Endodermal cell (in vitro differentiated cells): ENCODE measurements at regions not wholly inside any gene's neighbourhood (a gene's known extent, or its start where the extent isn't known, plus 50 kb on each side); places are given as distances from the start of the nearest gene placed in this dataset.

Experiments used
- DNase-seq: peaks from one replicate; pipeline ENCODE4 v3.0.0-alpha.2; 2017
- H3K27ac ChIP-seq: 2 replicates; pipeline ENCODE4 v1.5.1; 2013; ENCODE audit warnings: mild to moderate bottlenecking, low read depth, low read length, moderate library complexity
- H3K27me3 ChIP-seq: 2 replicates; pipeline ENCODE4 v1.6.1; 2013; ENCODE audit warnings: mild to moderate bottlenecking, low read length, moderate library complexity; ENCODE audit not compliant: insufficient read depth, control insufficient read depth, poor library complexity, severe bottlenecking
- H3K36me3 ChIP-seq: 2 replicates; pipeline ENCODE4 v1.7.0; 2013; ENCODE audit warnings: mild to moderate bottlenecking, low read length, moderate library complexity; ENCODE audit not compliant: control insufficient read depth, insufficient read depth
- H3K4me1 ChIP-seq: one replicate; pipeline ENCODE4 v1.7.0; 2013; ENCODE audit warnings: low read length; ENCODE audit not compliant: control insufficient read depth, insufficient read depth
- H3K4me3 ChIP-seq: 2 replicates; pipeline ENCODE4 v1.5.1; 2013; ENCODE audit warnings: mild to moderate bottlenecking, low read length, moderate library complexity
- H3K9ac ChIP-seq: 2 replicates; pipeline ENCODE4 v1.6.1; 2013; ENCODE audit warnings: mild to moderate bottlenecking, low read length, moderate library complexity; ENCODE audit not compliant: poor library complexity, severe bottlenecking; ENCODE audit errors: extremely low read depth
- H3K9me3 ChIP-seq: 2 replicates; pipeline ENCODE4 v1.6.1; 2013; ENCODE audit warnings: mild to moderate bottlenecking, low read length, moderate library complexity; ENCODE audit not compliant: control insufficient read depth
- H3K27ac Mint-ChIP-seq: 2 replicates; pipeline ENCODE4 v1.8.0; 2020; ENCODE audit warnings: mixed read lengths
- H3K27me3 Mint-ChIP-seq: 2 replicates; pipeline ENCODE4 v1.8.0; 2021; ENCODE audit warnings: mild to moderate bottlenecking, mixed read lengths; ENCODE audit not compliant: insufficient read depth
- H3K36me3 Mint-ChIP-seq: 2 replicates; pipeline ENCODE4 v1.8.0; 2020; ENCODE audit warnings: low read depth, mixed read lengths
- H3K4me1 Mint-ChIP-seq: 2 replicates; pipeline ENCODE4 v1.8.0; 2020; ENCODE audit warnings: mixed read lengths
- H3K4me3 Mint-ChIP-seq: 2 replicates; pipeline ENCODE4 v1.8.0; 2020; ENCODE audit warnings: mild to moderate bottlenecking, moderate library complexity, mixed read lengths
- H3K9me3 Mint-ChIP-seq: 2 replicates; pipeline ENCODE4 v1.8.0; 2020; ENCODE audit warnings: mild to moderate bottlenecking, mixed read lengths
- CTCF ChIP-seq: fragments of 200-600 bp; sonication (generic); conservative IDR thresholded peaks from 2 replicates; pipeline ENCODE4 v1.5.0; 2021; ENCODE audit warnings: antibody characterized with exemption, mild to moderate bottlenecking
- WGBS, 2 experiments: methylation state at CpG; one replicate each; pipeline versions ENCODE4 v1.1.5 to v1.1.7; 2013; ENCODE audit warnings: missing lambda C conversion rate in 2 of 2, mixed read lengths in 1 of 2; ENCODE audit not compliant: insufficient coverage in 1 of 2, insufficient read length in 1 of 2; 5-methylcytosine and 5-hydroxymethylcytosine counted together

- no peak for TF ChIP-seq CTCF
- Mint-ChIP-seq H3K36me3 (no peaks in the 10 kb centered on the region), H3K27ac (no peak overlapping the region)
Measured at GRCh38 chr5:87705876-87706275, 293.1 kb upstream of the CCNH start.

GRCh38 chr5:87686975-87687374, 274.2 kb upstream of the CCNH start:
- H3K4me1 Mint-ChIP-seq: peaks cover 9% of the 10 kb centered on the region
- no peaks in the 10 kb centered on the region for H3K27me3 Mint-ChIP-seq
- Histone ChIP-seq H3K4me1 (no peaks in the 10 kb centered on the region), H3K27me3 (no peaks in the 10 kb centered on the region), H3K9me3 (peaks cover 6% of the 10 kb centered on the region), H3K27ac (no peak overlapping the region), H3K9ac (no peak overlapping the region), H3K4me3 (no peak overlapping the region), H3K36me3 (no peaks in the 10 kb centered on the region)
- no peak for TF ChIP-seq CTCF
- H3K9me3 Mint-ChIP-seq: peaks cover 5% of the 10 kb centered on the region
- H3K27ac Mint-ChIP-seq: no peak overlapping the region
- 86% methylated on average over 1 of the region's 1 CpG; no CpG with 5 or more reads in 1 of the 2 experiments for WGBS, 2 experiments
- no peak for DNase-seq
- H3K36me3 Mint-ChIP-seq: no peaks in the 10 kb centered on the region
- H3K4me3 Mint-ChIP-seq: no peak overlapping the region

More at GRCh38 chr5:87705876-87706275, 293.1 kb upstream of the CCNH start:
- H3K36me3 ChIP-seq: no peaks in the 10 kb centered on the region
- no peaks in the 10 kb centered on the region for H3K4me1 ChIP-seq
- H3K9ac ChIP-seq: no peak overlapping the region
- no peaks in the 10 kb centered on the region for H3K27me3 Mint-ChIP-seq
- H3K27me3 ChIP-seq: no peaks in the 10 kb centered on the region
- no peak overlapping the region for H3K27ac ChIP-seq
- 86 to 100% methylated on average over 1 of the region's 1 CpG for WGBS, 2 experiments
- no peaks in the 10 kb centered on the region for H3K9me3 ChIP-seq
- no peak overlapping the region for H3K4me3 ChIP-seq
- no peak for DNase-seq
- no peak overlapping the region for H3K4me3 Mint-ChIP-seq
- H3K4me1 Mint-ChIP-seq: peaks cover 3% of the 10 kb centered on the region
- H3K9me3 Mint-ChIP-seq: no peaks in the 10 kb centered on the region

- H3K27me3 ChIP-seq: no peaks in the 10 kb centered on the region
- H3K36me3 Mint-ChIP-seq: no peaks in the 10 kb centered on the region
- TF ChIP-seq CTCF: no peak
Measured at GRCh38 chr5:87686018-87686417, 273.3 kb upstream of the CCNH start.

More at GRCh38 chr5:87686018-87686417, 273.3 kb upstream of the CCNH start:
- Mint-ChIP-seq H3K27ac (no peak overlapping the region), H3K4me1 (peaks cover 9% of the 10 kb centered on the region), H3K4me3 (no peak overlapping the region), H3K9me3 (peaks cover 5% of the 10 kb centered on the region), H3K27me3 (no peaks in the 10 kb centered on the region)
- DNase-seq: no peak
- Histone ChIP-seq H3K4me3 (no peak overlapping the region), H3K36me3 (no peaks in the 10 kb centered on the region), H3K9me3 (peaks cover 6% of the 10 kb centered on the region), H3K4me1 (no peaks in the 10 kb centered on the region), H3K9ac (no peak overlapping the region), H3K27ac (no peak overlapping the region)
